ENCODE measurements at regions not wholly inside any gene's neighbourhood (a gene's known extent, or its start where the extent isn't known, plus 50 kb on each side); places are given as distances from the start of the nearest gene placed in this dataset.

DNA sequence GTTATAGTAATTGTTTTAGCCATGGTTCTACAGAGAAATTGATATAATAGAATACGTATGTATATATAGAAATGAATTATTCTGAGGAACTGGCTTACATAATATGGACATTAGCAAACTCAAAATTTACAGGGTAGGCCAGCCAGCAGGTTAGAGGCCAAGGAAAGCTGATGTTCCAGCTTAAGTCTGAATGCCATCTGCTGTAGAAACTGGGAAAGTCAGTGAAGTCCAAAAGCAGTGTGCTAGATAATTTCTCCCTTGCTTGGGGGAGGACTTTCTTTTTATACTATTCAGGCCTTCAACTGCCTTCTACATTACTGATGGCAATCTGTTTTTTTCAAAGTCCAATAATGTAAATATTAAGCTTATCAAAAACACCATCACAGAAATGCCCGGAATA is 1174.7 kb downstream of the ZPLD1 start:
- WGBS, 2 donors = 79 to 85% methylated on average over 2 of the region's 2 CpGs
- Histone ChIP-seq H3K9me3 (ENCODE audit: control insufficient read depth in 4 of 4, insufficient read depth in 3 of 4, low read length in 3 of 4) (no peaks in the 10 kb centered on the region), H3K27me3 (ENCODE audit: control insufficient read depth in 3 of 3, insufficient read depth in 3 of 3, low read length in 2 of 3) (no peaks in the 10 kb centered on the region), H3K27ac (ENCODE audit: low read depth in 1 of 2, low read length in 1 of 2) (no peak overlapping the region), H3K4me1 (ENCODE audit: control insufficient read depth in 5 of 5, insufficient read depth in 5 of 5, low read length in 5 of 5) (no peaks in the 10 kb centered on the region), H3K4me3 (no peak overlapping the region), H3K36me3 (ENCODE audit: control insufficient read depth in 4 of 4, insufficient read depth in 4 of 4, low read length in 4 of 4) (no peaks in the 10 kb centered on the region), H3K9ac (ENCODE audit: insufficient read depth in 1 of 2, low read length in 2 of 2) (no peak overlapping the region)
- no peak for ATAC-seq (ENCODE audit: insufficient read depth, low FRiP score)
- TF ChIP-seq, protein P1, sequence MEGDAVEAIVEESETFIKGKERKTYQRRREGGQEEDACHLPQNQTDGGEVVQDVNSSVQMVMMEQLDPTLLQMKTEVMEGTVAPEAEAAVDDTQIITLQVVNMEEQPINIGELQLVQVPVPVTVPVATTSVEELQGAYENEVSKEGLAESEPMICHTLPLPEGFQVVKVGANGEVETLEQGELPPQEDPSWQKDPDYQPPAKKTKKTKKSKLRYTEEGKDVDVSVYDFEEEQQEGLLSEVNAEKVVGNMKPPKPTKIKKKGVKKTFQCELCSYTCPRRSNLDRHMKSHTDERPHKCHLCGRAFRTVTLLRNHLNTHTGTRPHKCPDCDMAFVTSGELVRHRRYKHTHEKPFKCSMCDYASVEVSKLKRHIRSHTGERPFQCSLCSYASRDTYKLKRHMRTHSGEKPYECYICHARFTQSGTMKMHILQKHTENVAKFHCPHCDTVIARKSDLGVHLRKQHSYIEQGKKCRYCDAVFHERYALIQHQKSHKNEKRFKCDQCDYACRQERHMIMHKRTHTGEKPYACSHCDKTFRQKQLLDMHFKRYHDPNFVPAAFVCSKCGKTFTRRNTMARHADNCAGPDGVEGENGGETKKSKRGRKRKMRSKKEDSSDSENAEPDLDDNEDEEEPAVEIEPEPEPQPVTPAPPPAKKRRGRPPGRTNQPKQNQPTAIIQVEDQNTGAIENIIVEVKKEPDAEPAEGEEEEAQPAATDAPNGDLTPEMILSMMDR (IDR thresholded peaks at IDR 0.05; ENCODE audit: control extremely low read depth, extremely low read depth) = no peak
- no peak for DNase-seq

DNA sequence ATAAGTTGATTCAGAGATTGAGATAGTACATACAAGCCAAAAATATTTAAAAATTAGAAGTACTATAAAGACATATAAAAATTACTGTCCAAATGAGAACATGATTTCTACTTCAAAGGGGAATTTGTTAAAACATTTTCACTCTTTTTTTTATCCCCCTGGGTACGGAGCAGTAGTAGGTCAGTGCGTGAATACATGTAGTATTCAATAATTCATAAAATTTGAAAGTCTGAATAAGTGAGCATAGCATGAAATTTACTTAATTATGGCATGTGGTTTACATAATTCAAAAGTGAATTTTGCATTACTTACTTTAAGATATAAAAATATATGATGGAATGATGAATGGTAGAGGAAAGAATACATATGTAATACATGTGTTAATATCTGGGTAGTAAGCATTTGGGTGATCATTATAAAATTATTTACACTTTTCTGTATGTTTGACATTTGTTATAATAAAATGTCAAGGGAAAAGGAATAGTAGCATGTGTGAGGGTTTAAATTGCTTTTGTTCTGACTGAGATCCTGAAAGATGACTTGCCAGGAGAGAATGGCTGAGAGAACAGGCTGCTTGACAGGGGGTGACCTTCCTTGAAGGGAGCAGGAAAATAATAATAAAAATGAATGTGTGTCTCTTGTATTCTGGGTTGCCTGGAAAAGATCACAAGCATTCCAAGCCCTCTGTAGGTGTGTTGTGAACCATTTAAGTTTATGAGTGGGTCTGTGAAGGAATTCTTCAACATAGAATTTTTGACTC is 1178.8 kb downstream of the ZPLD1 start:
- Histone ChIP-seq H3K27me3 (ENCODE audit: control insufficient read depth in 3 of 3, insufficient read depth in 3 of 3, low read length in 2 of 3) (no peaks in the 10 kb centered on the region), H3K4me3 (no peak overlapping the region), H3K36me3 (ENCODE audit: control insufficient read depth in 4 of 4, insufficient read depth in 4 of 4, low read length in 4 of 4) (no peaks in the 10 kb centered on the region), H3K9ac (ENCODE audit: insufficient read depth in 1 of 2, low read length in 2 of 2) (no peak overlapping the region), H3K9me3 (ENCODE audit: control insufficient read depth in 4 of 4, insufficient read depth in 3 of 4, low read length in 3 of 4) (peaks cover 0 to 1% (median 0%) of the 10 kb centered on the region in 4 donors), H3K27ac (ENCODE audit: low read depth in 1 of 2, low read length in 1 of 2) (no peak overlapping the region), H3K4me1 (ENCODE audit: control insufficient read depth in 5 of 5, insufficient read depth in 5 of 5, low read length in 5 of 5) (peaks cover 0 to 6% (median 0%) of the 10 kb centered on the region in 5 donors)
- DNase-seq = no peak
- no peak for ATAC-seq (ENCODE audit: insufficient read depth, low FRiP score)
- TF ChIP-seq, protein P1 (IDR thresholded peaks at IDR 0.05; ENCODE audit: control extremely low read depth, extremely low read depth) = no peak
- 88 to 94% methylated on average over 2 of the region's 2 CpGs for WGBS, 2 donors

DNA sequence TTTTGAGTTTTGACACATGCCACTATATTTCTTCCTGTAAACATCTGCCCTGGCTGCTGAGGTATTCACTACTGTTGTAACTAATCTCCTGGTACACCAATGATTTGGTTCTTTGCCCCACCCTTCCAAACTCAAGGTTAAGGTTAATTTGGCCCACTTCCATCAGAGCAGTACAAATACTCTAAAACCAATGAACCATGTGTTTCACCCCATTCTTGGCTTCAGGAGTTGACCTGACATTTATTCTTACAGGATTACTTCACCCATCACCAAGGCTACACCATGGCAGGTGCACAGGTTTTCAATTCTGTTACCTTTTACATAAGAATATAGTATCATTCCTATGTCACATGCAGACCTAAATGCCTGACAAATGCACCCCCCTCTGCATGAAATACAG is 1179.9 kb downstream of the ZPLD1 start:
- peaks cover 0 to 2% (median 1%) of the 10 kb centered on the region in 4 donors for H3K9me3 ChIP-seq (ENCODE audit: control insufficient read depth in 4 of 4, insufficient read depth in 3 of 4, low read length in 3 of 4)
- no peaks in the 10 kb centered on the region for H3K27me3 ChIP-seq (ENCODE audit: control insufficient read depth in 3 of 3, insufficient read depth in 3 of 3, low read length in 2 of 3)

More for the DNA sequence above, 1179.9 kb downstream of the ZPLD1 start:
- DNase-seq (no peak), ATAC-seq (ENCODE audit: insufficient read depth, low FRiP score) (no peak)
- Histone ChIP-seq H3K36me3 (ENCODE audit: control insufficient read depth in 4 of 4, insufficient read depth in 4 of 4, low read length in 4 of 4) (no peaks in the 10 kb centered on the region), H3K4me3 (no peak overlapping the region), H3K27ac (ENCODE audit: low read depth in 1 of 2, low read length in 1 of 2) (no peak overlapping the region), H3K4me1 (ENCODE audit: control insufficient read depth in 5 of 5, insufficient read depth in 5 of 5, low read length in 5 of 5) (peaks cover 0 to 6% (median 0%) of the 10 kb centered on the region in 5 donors), H3K9ac (ENCODE audit: insufficient read depth in 1 of 2, low read length in 2 of 2) (no peak overlapping the region)
- TF ChIP-seq, protein P1 (IDR thresholded peaks at IDR 0.05; ENCODE audit: control extremely low read depth, extremely low read depth) = no peak

Data from lung (tissue), 11 donors.